ENCODE measurements at regions not wholly inside any gene's neighbourhood (a gene's known extent, or its start where the extent isn't known, plus 50 kb on each side); places are given as distances from the start of the nearest gene placed in this dataset.

- H3K36me3 ChIP-seq = no peaks in the 10 kb centered on the region
- H3K27me3 ChIP-seq = no peaks in the 10 kb centered on the region
- no peak for DNase-seq
- H3K4me3 ChIP-seq = no peak overlapping the region
- intact Hi-C loops (cut with DNase I; ENCODE audit: low total_unique reads) = no loop called here
- H3K27ac ChIP-seq = no peak overlapping the region
- H3K9me3 ChIP-seq = no peaks in the 10 kb centered on the region
- no peak for TF ChIP-seq CTCF (IDR thresholded peaks at IDR 0.05)
- no peaks in the 10 kb centered on the region for H3K4me1 ChIP-seq
Observed at GRCh38 chr3:178044320-178044719, 491.9 kb upstream of the KCNMB2 start.

- no peak for TF ChIP-seq CTCF (IDR thresholded peaks at IDR 0.05)
Observed at GRCh38 chr3:178047496-178047895, 488.7 kb upstream of the KCNMB2 start.

GRCh38 chr3:178048768-178049167 is 487.5 kb upstream of the KCNMB2 start:
- intact Hi-C loops (cut with DNase I; ENCODE audit: low total_unique reads) = no loop called here

More at GRCh38 chr3:178047496-178047895, 488.7 kb upstream of the KCNMB2 start:
- no peaks in the 10 kb centered on the region for H3K36me3 ChIP-seq
- H3K4me3 ChIP-seq = no peak overlapping the region
- intact Hi-C loops (cut with DNase I; ENCODE audit: low total_unique reads) = no loop called here
- no peak overlapping the region for H3K27ac ChIP-seq
- no peaks in the 10 kb centered on the region for H3K9me3 ChIP-seq
- H3K4me1 ChIP-seq = peaks cover 0 to 8% (median 0%) of the 10 kb centered on the region in 4 donors
- H3K27me3 ChIP-seq = no peaks in the 10 kb centered on the region
- DNase-seq = no peak

GRCh38 chr3:178054471-178054870 is 481.8 kb upstream of the KCNMB2 start:
- no peak for TF ChIP-seq CTCF (IDR thresholded peaks at IDR 0.05)
- Histone ChIP-seq H3K9me3 (no peaks in the 10 kb centered on the region), H3K4me1 (peaks cover 0 to 50% (median 6%) of the 10 kb centered on the region in 4 donors), H3K36me3 (no peaks in the 10 kb centered on the region), H3K4me3 (no peak overlapping the region), H3K27me3 (no peaks in the 10 kb centered on the region), H3K27ac (no peak overlapping the region)
- DNase-seq = no peak
- intact Hi-C loops (cut with DNase I; ENCODE audit: low total_unique reads) = no loop called here

More at GRCh38 chr3:178048768-178049167, 487.5 kb upstream of the KCNMB2 start:
- Histone ChIP-seq H3K4me1 (peaks cover 0 to 8% (median 0%) of the 10 kb centered on the region in 4 donors), H3K4me3 (no peak overlapping the region), H3K27me3 (no peaks in the 10 kb centered on the region), H3K9me3 (no peaks in the 10 kb centered on the region), H3K27ac (no peak overlapping the region), H3K36me3 (no peaks in the 10 kb centered on the region)
- no peak for DNase-seq
- no peak for TF ChIP-seq CTCF (IDR thresholded peaks at IDR 0.05)

- no peaks in the 10 kb centered on the region for H3K27me3 ChIP-seq
- no peaks in the 10 kb centered on the region for H3K9me3 ChIP-seq
- peaks cover 0 to 65% (median 9%) of the 10 kb centered on the region in 4 donors for H3K4me1 ChIP-seq
- H3K36me3 ChIP-seq = no peaks in the 10 kb centered on the region
- no peak for TF ChIP-seq CTCF (IDR thresholded peaks at IDR 0.05)
- H3K27ac ChIP-seq = no peak overlapping the region
- intact Hi-C loops (cut with DNase I; ENCODE audit: low total_unique reads) = no loop called here
- H3K4me3 ChIP-seq = no peak overlapping the region
- no peak for DNase-seq
Observed at GRCh38 chr3:178055939-178056338, 480.3 kb upstream of the KCNMB2 start.

GRCh38 chr3:178056868-178057267 is 479.4 kb upstream of the KCNMB2 start:
- Histone ChIP-seq H3K9me3 (no peaks in the 10 kb centered on the region), H3K4me3 (no peak overlapping the region), H3K27ac (no peak overlapping the region), H3K4me1 (peaks cover 0 to 66% (median 10%) of the 10 kb centered on the region in 4 donors), H3K36me3 (no peaks in the 10 kb centered on the region), H3K27me3 (no peaks in the 10 kb centered on the region)
- intact Hi-C loops (cut with DNase I; ENCODE audit: low total_unique reads) = no loop called here
- no peak for TF ChIP-seq CTCF (IDR thresholded peaks at IDR 0.05)
- no peak for DNase-seq
